AG10803 (cell line): ENCODE measurements at regions not wholly inside any gene's neighbourhood (a gene's known extent, or its start where the extent isn't known, plus 50 kb on each side); places are given as distances from the start of the nearest gene placed in this dataset.
"Not testable (repeated sequence)": the region's sequence is repeated elsewhere in the genome, so short reads cannot be mapped to it uniquely, and the experiment has no call there.

Experiments used
- DNase-seq: peaks from one replicate; pipeline ENCODE4 v3.0.0; 2010; ENCODE audit warnings: low read depth
- H3K4me3 ChIP-seq: 2 replicates; pipeline ENCODE4 v1.5.1; 2011; ENCODE audit warnings: mild to moderate bottlenecking, low read length, control low read depth
- TF ChIP-seq, protein P1 (sequence below): conservative IDR thresholded peaks from 2 replicates; pipeline ENCODE4 v1.5.1; 2011; ENCODE audit warnings: mild to moderate bottlenecking, low read length, control low read depth, inconsistent platforms

DNA sequence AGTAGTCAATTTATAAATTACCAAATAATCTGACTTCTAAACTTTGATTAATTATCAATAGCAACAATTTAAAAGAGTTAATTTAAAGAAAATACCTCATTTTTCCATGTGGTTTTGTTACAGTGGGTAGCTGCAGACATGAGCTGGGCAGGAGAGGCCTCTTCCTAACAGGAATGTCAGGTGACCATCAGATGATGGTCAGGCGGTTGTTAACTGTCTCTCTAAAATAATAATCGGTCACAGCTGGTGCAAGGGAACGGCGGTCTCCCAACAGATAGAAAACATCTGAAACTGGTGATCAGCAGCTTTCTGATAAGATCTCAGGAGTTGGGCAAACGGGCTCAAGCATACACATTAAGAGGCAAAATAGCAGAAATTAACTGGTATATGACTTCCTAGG, 342.7 kb upstream of the CYLC2 start:
- DNase-seq = no peak
- TF ChIP-seq, protein P1, sequence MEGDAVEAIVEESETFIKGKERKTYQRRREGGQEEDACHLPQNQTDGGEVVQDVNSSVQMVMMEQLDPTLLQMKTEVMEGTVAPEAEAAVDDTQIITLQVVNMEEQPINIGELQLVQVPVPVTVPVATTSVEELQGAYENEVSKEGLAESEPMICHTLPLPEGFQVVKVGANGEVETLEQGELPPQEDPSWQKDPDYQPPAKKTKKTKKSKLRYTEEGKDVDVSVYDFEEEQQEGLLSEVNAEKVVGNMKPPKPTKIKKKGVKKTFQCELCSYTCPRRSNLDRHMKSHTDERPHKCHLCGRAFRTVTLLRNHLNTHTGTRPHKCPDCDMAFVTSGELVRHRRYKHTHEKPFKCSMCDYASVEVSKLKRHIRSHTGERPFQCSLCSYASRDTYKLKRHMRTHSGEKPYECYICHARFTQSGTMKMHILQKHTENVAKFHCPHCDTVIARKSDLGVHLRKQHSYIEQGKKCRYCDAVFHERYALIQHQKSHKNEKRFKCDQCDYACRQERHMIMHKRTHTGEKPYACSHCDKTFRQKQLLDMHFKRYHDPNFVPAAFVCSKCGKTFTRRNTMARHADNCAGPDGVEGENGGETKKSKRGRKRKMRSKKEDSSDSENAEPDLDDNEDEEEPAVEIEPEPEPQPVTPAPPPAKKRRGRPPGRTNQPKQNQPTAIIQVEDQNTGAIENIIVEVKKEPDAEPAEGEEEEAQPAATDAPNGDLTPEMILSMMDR = no peak
- no peak overlapping the region for H3K4me3 ChIP-seq

DNA sequence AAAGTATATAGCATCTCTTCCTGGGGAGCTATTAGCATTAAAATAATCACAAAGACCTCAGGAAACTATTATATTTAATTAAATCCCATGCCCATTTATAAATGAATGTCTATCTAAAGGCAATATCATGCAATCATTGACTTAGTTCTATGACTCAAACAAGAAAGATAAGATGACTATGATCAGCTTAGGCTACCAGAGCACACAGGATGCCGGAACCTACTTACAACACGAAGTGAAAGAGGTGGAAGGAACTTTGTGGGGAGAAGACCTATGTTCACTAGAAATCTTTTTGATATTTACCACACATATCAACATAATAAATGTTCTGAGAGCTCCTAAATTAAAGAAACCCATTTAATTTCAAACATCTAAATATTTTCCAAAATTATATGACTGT, 344.2 kb upstream of the CYLC2 start:
- no peak for DNase-seq
- TF ChIP-seq, protein P1 = no peak
- H3K4me3 ChIP-seq = no peak overlapping the region

DNA sequence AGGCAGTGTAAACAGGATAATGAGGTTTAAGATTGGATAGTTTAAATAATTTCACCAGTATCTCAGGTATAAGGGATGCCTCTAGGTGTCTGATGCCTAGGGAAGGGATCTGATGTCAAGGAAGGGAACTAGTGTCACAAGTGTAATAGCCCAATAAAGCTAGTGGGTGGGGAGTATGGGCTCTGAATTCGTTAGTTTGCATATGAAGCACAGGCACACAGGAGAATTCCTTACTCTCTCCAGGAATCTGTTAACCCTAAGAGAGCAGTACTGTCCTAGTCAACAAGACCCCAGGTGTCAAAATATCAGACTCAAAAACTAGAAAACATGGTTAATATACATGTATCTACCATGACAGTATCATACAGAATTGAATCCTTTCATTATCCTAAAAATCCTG, 352.5 kb upstream of the CYLC2 start:
- no peak for DNase-seq
- TF ChIP-seq, protein P1 = no peak
- no peak overlapping the region for H3K4me3 ChIP-seq

DNA sequence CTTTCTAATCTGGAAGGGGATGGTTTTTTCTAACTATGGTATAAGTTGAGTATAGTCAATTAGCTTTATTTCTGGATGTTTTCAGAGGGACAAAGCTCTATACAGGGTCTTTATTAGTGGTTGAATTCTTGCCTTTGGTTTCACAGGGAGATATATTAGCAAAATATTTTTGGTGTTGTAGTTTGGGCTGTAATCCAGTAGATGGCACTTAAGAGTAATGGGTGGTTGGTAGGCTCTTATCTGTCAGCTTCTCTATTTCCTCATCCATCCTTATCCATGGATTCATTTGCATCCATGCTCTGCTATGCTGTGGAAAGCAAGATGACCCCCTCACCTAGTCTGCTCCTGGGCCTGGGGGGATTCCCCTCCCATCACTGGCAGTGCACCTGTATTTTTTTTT, 363.6 kb upstream of the CYLC2 start:
- DNase-seq = no peak
- TF ChIP-seq, protein P1 = 0 out of 2 replicates have a peak, but pooled peaks have one; percentile 6
- no peak overlapping the region for H3K4me3 ChIP-seq

DNA sequence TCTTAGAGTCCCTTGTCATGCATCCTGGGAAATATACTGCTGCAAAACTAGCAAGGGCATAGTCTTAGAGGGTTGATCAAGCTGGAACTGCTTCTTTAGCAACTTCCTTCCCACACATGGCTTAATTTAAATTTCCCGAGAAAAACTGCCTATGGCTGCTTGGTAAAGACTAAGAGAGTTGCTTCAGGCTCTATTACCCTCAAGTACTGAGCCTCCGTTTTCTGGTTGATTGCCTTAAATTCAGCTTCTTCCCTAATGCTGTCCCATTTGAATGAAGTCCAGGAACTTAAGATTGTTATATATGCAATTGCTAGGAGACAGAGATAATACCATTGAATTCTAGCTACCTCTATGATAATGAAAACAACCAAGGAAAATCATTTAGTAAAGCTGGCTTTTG, 385.7 kb upstream of the CYLC2 start:
- no peak for DNase-seq
- H3K4me3 ChIP-seq = no peak overlapping the region
- TF ChIP-seq, protein P1 = no peak

DNA sequence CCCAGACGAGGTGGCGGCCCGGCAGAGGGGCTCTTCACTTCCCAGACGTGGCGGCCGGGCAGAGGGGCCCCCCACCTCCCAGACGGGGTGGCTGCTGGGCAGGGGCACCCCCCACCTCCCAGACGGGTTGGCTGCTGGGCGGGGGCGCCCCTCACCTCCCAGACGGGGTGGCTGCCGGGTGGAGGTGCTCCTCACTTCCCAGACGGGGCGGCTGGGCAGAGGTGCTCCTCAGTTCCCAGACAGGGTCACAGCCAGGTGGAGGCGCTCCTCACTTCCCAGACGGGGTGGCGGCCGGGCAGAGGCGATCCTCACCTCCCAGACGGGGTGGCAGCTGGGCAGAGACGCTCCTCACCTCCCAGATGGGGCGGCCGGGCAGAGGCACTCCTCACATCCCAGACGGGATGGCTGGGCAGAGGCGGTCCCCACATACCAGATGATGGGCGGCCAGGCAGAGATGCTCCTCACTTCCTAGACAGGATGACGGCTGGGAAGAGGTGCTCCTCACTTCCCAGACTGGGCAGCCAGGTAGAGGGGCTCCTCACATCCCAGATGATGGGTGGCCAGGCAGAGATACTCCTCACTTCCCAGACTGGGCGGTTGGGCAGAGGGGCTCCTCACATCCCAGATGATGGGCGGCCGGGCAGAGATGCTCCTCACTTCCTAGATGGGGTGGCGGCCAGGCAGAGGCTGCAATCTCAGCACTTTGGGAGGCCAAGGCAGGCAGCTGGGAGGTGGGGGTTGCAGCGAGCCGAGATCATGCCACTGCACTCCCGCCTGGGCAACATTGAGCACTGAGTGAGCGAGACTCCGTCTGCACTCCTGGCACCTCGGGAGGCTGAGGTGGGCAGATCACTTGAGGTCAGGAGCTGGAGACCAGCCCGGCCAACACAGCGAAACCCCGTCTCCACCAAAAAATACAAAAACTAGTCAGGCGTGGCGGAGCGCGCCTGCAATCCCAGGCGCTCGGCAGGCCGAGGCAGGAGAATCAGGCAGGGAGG, 391.6 kb upstream of the CYLC2 start:
- not testable (repeated sequence) for H3K4me3 ChIP-seq, DNase-seq

DNA sequence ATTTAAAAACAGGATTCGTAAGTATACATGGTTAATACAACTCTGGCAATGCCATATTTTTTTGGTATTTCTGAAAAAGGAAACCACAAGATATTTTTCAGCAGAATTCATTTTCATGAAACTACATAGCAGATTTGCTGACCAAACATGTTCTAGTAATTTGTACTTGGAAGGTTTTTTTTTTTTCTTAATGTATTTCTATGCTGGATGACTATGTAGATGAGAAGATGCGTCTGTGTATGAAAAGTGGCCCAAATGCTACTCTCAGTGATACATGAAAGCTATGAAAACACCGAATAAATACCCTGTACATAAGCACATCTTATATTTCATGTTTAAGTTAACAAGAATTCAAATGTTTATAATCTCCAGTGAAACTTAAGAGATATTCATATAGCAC, 400.9 kb upstream of the CYLC2 start:
- TF ChIP-seq, protein P1 = no peak
- no peak overlapping the region for H3K4me3 ChIP-seq
- no peak for DNase-seq
